KBM-7 (cell line): ENCODE measurements at regions not wholly inside any gene's neighbourhood (a gene's known extent, or its start where the extent isn't known, plus 50 kb on each side); places are given as distances from the start of the nearest gene placed in this dataset.

Experiments used
- DNase-seq: peaks from one replicate; pipeline ENCODE4 v3.0.0-alpha.2; 2015
- in situ Hi-C: fragments of 300-500 bp; cut with MboI; formaldehyde crosslinking; loops from 2 replicates; pipeline ENCODE4 v1.14.3; 2020; ENCODE audit warnings: low sequenced_read_pairs, low pct_unique_long_range_greater_than_20kb, mixed read lengths

DNA sequence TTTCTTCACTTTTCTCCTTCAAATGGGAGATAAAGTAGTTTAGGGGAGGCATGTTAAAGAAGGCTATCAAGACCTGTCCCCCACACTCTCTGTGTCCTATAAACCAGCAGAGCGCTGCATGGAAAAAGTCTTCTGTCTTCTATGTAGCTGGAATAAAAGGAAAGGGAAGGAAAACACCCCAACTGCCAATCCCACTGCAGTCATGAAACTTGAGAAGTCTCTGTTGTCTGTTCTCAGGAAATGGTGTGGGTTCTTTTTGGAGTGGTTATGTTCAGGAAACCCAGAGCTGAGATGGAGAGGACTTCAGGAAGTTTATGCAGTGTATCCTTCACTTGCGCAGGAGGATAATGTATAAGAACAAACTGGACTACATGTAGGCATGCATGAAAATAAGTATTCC is 274.3 kb downstream of the GAS1 start:
- DNase-seq, result no peak
- in situ Hi-C loops, result no loop called here

- no peak for DNase-seq
- in situ Hi-C loops, result no loop called here
Measured at GRCh38 chr9:86672301-86672700, 275.0 kb downstream of the GAS1 start.

GRCh38 chr9:86671018-86671417 is 276.3 kb downstream of the GAS1 start:
- DNase-seq, result no peak
- in situ Hi-C loops, result no loop called here

DNA sequence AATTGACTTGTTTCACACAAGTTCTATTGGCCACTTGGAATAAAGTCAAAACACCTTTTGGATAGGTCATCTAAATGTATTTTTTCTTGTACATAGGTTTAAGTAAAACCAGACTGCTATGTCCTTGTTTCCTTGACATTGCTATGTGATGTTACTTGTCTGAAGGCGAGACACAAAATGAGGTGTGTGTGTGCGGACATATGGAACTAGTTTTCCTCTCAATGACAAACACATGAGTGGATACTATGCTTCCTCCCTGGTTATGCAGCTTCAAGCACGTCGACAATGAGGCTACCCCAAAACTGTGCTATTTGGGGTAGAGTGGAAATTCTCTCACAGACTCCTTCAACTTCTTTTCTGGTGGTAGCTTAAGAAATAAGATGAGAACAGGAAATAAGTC is 276.8 kb downstream of the GAS1 start:
- in situ Hi-C loops, result no loop called here
- no peak for DNase-seq

DNA sequence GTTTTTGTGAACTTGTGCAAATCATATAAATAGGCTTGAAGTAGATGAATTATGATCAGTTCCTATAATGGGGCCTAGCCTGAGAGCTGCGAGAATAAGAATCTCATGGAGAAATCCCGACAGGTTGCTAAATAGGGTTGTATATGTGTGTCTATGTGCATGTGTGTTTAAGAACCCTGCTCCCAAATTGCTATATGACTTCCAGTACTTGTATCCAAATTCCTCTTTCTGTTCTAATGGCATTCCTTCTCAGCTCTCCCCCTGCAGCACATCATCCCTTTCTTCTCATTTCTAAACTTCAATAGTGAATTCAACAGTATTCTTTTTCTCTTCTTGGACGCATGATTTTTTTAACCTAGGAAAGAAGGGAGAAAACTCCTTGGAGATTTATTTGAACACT is 277.2 kb downstream of the GAS1 start:
- no peak for DNase-seq
- in situ Hi-C loops, result no loop called here

DNA sequence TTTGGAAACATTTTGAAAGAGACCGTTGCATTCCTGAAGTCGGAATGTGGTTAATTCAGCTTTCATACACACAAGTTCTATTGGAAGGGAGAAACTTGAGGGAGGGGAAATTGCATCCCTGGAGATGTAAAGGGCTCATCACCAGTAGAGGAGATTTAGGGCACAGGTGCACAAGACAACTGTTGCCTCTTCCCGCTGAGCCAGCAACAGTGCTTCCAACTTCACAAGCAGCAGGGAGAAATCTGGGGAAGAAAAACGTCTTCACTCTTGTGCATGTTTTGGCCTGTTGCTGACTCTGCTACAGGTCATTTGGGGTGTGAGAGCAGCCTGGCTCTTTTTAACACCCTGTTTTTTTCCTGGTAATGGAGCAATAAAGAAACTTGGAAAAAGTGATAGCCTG is 277.9 kb downstream of the GAS1 start:
- DNase-seq, result no peak
- in situ Hi-C loops, result no loop called here

DNA sequence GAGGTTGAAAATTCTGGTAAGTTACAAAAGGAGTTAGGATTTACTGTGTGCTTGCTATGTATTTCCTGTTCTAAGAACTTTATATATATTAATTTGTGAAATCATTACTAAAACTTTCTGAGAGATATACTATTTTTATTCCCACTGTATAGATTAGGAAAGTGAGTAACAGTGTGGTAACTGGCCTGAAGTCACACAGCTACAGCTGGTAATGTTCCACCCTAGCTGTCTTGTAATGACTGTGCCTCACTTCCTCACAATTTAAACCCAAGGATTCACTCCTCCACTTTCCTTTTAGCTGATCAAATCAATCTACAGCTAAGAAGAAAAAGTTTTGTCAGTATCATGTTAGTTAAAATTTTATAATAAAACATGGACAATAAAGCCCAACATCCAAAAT is 278.8 kb downstream of the GAS1 start:
- no peak for DNase-seq
- in situ Hi-C loops, result no loop called here

GRCh38 chr9:86667307-86667706 is 280.0 kb downstream of the GAS1 start:
- no peak for DNase-seq
- in situ Hi-C loops, result no loop called here

GRCh38 chr9:86665416-86665815 is 281.9 kb downstream of the GAS1 start:
- DNase-seq, result no peak
- in situ Hi-C loops, result no loop called here

- DNase-seq, result no peak
- in situ Hi-C loops, result no loop called here
Measured at GRCh38 chr9:86664603-86665002, 282.7 kb downstream of the GAS1 start.

- no peak for DNase-seq
- in situ Hi-C loops, result no loop called here
Measured at GRCh38 chr9:86663905-86664304, 283.4 kb downstream of the GAS1 start.

GRCh38 chr9:86662890-86663468 is 284.3 kb downstream of the GAS1 start:
- no peak for DNase-seq
- in situ Hi-C loops, result no loop called here

GRCh38 chr9:86660146-86660943 is 287.0 kb downstream of the GAS1 start:
- no peak for DNase-seq
- in situ Hi-C loops, result no loop called here

DNA sequence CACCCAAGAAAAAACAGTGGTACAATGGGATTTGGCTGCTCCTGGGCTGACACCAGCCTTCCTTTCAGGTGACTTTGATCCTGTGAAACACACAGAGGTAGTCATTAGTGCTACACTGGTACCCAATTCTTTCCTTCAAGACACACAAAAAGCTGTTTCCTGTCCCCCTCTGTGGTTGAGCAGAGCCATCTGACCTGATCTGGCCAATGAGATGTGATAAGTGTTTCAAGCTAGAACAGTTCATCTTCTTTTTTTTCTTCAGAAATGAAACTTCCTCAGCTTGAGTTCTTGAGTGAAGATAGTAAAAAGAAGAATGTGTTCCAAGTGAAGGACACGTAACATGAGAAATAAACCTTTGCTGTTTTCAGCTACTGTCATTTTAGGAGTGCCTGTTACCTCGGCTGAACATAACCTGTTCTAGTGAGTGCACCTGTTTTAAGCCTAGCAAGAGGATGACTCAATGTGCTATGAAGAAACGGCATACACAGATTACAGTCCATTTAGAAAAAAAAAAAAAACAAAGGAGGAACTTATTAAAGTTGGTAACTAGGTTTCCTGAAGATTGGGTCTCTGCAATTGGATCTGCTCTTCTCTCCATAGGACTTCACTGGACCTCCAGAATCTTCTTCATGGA is 287.8 kb downstream of the GAS1 start:
- no peak for DNase-seq
- in situ Hi-C loops, result no loop called here

- in situ Hi-C loops, result no loop called here
- no peak for DNase-seq
Measured at GRCh38 chr9:86655147-86655546, 292.2 kb downstream of the GAS1 start.

GRCh38 chr9:86653466-86653865 is 293.8 kb downstream of the GAS1 start:
- in situ Hi-C loops, result no loop called here

GRCh38 chr9:86652736-86653135 is 294.6 kb downstream of the GAS1 start:
- in situ Hi-C loops, result no loop called here
- DNase-seq, result no peak

More at GRCh38 chr9:86653466-86653865, 293.8 kb downstream of the GAS1 start:
- no peak for DNase-seq

DNA sequence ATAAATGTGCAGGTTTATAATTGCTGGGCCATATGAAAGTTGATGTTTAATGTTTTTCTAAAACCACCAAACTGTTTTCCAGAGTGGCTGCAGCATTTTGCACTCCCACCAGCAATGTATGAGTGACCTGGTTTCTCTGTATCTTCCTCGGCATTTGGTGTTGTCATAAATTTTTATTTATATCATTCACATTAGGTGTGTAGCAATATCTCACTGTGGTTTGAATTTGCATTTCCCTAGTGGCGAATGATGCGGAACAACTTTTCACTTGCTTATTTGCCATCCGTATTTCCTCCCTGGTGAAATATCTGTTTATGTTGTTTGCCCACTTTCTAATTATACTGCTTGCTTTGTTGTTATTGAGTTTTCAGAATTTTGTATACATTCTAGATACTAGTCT is 295.7 kb upstream of the TUT7 start:
- DNase-seq, result no peak
- in situ Hi-C loops, result no loop called here

GRCh38 chr9:86648828-86649170 is 294.6 kb upstream of the TUT7 start:
- DNase-seq, result no peak
- in situ Hi-C loops, result no loop called here

- no peak for DNase-seq
- in situ Hi-C loops, result no loop called here
Measured at GRCh38 chr9:86648156-86648827, 294.1 kb upstream of the TUT7 start.
